ENCODE measurements at regions not wholly inside any gene's neighbourhood (a gene's known extent, or its start where the extent isn't known, plus 50 kb on each side); places are given as distances from the start of the nearest gene placed in this dataset.

GRCh38 chr12:34301251-34302130, 279.2 kb downstream of the ALG10 start:
- no peaks in the 10 kb centered on the region for H3K4me1 ChIP-seq
- no peak overlapping the region for H3K27ac ChIP-seq
- no peak overlapping the region for H3K4me3 ChIP-seq
- no peaks in the 10 kb centered on the region for H3K9me3 ChIP-seq
- H3K36me3 ChIP-seq = no peaks in the 10 kb centered on the region
- no peak for DNase-seq (ENCODE audit: extremely low spot score in 2 of 2)
- intact Hi-C loops (cut with DNase I) = no loop called here
- no peaks in the 10 kb centered on the region for H3K27me3 ChIP-seq
- TF ChIP-seq POLR2A (IDR thresholded peaks at IDR 0.05) (no peak), POLR2AphosphoS5 (IDR thresholded peaks at IDR 0.05; ENCODE audit: insufficient read depth in 1 of 2, low read depth in 1 of 2) (no peak), CTCF (IDR thresholded peaks at IDR 0.05) (no peak)

GRCh38 chr12:34302131-34302885, 280.0 kb downstream of the ALG10 start:
- intact Hi-C loops (cut with DNase I) = no loop called here
- no peak overlapping the region for H3K27ac ChIP-seq
- H3K4me1 ChIP-seq = no peaks in the 10 kb centered on the region
- H3K27me3 ChIP-seq = no peaks in the 10 kb centered on the region
- TF ChIP-seq CTCF (IDR thresholded peaks at IDR 0.05) = no peak
- TF ChIP-seq POLR2A (IDR thresholded peaks at IDR 0.05) = no peak
- TF ChIP-seq POLR2AphosphoS5 (IDR thresholded peaks at IDR 0.05; ENCODE audit: insufficient read depth in 1 of 2, low read depth in 1 of 2) = no peak
- no peaks in the 10 kb centered on the region for H3K9me3 ChIP-seq
- no peak overlapping the region for H3K4me3 ChIP-seq
- no peak for DNase-seq (ENCODE audit: extremely low spot score in 2 of 2)
- H3K36me3 ChIP-seq = no peaks in the 10 kb centered on the region

- DNase-seq (ENCODE audit: extremely low spot score in 2 of 2) = no peak
- H3K36me3 ChIP-seq = no peaks in the 10 kb centered on the region
- intact Hi-C loops (cut with DNase I) = no loop called here
- H3K27ac ChIP-seq = no peak overlapping the region
- no peaks in the 10 kb centered on the region for H3K4me1 ChIP-seq
- no peak overlapping the region for H3K4me3 ChIP-seq
- H3K9me3 ChIP-seq = no peaks in the 10 kb centered on the region
- no peak for TF ChIP-seq CTCF (IDR thresholded peaks at IDR 0.05)
- TF ChIP-seq POLR2A (IDR thresholded peaks at IDR 0.05) = no peak
- TF ChIP-seq POLR2AphosphoS5 (IDR thresholded peaks at IDR 0.05; ENCODE audit: insufficient read depth in 1 of 2, low read depth in 1 of 2) = no peak
- H3K27me3 ChIP-seq = no peaks in the 10 kb centered on the region
These were observed 281.0 kb downstream of the ALG10 start for GRCh38 chr12:34303091-34303870.

- no peaks in the 10 kb centered on the region for H3K36me3 ChIP-seq
- no peaks in the 10 kb centered on the region for H3K4me1 ChIP-seq
- H3K4me3 ChIP-seq = no peak overlapping the region
- no peaks in the 10 kb centered on the region for H3K27me3 ChIP-seq
- H3K9me3 ChIP-seq = no peaks in the 10 kb centered on the region
- no peak for TF ChIP-seq CTCF (IDR thresholded peaks at IDR 0.05)
- no peak for TF ChIP-seq POLR2AphosphoS5 (IDR thresholded peaks at IDR 0.05; ENCODE audit: insufficient read depth in 1 of 2, low read depth in 1 of 2)
- no peak for TF ChIP-seq POLR2A (IDR thresholded peaks at IDR 0.05)
- DNase-seq (ENCODE audit: extremely low spot score in 2 of 2) = no peak
- H3K27ac ChIP-seq = no peak overlapping the region
- intact Hi-C loops (cut with DNase I) = no loop called here
These were observed 281.7 kb downstream of the ALG10 start for GRCh38 chr12:34304001-34304400.

Data from vagina (tissue), 2 donors.